Type B pancreatic cell (in vitro differentiated cells): ENCODE measurements at regions not wholly inside any gene's neighbourhood (a gene's known extent, or its start where the extent isn't known, plus 50 kb on each side); places are given as distances from the start of the nearest gene placed in this dataset.

Source experiments
- DNase-seq: peaks from one replicate; pipeline ENCODE4 v3.0.0; 2021; ENCODE audit warnings: mixed read lengths; ENCODE audit not compliant: unreplicated experiment; ENCODE audit errors: extremely low spot score
- H3K27ac Mint-ChIP-seq: 2 replicates; pipeline ENCODE4 v1.8.0; 2021; ENCODE audit warnings: mild to moderate bottlenecking, mixed read lengths
- H3K27me3 Mint-ChIP-seq: 2 replicates; pipeline ENCODE4 v1.8.0; 2021; ENCODE audit warnings: mixed read lengths
- H3K36me3 Mint-ChIP-seq: 2 replicates; pipeline ENCODE4 v1.8.0; 2021; ENCODE audit warnings: mixed read lengths
- H3K4me1 Mint-ChIP-seq: one replicate; pipeline ENCODE4 v1.8.0; 2021; ENCODE audit warnings: mixed read lengths; ENCODE audit not compliant: unreplicated experiment
- H3K4me3 Mint-ChIP-seq: 2 replicates; pipeline ENCODE4 v1.8.0; 2021; ENCODE audit warnings: mild to moderate bottlenecking, mixed read lengths
- H3K9me3 Mint-ChIP-seq: 2 replicates; pipeline ENCODE4 v1.8.0; 2021; ENCODE audit warnings: mixed read lengths
- CTCF ChIP-seq: fragments of 200-600 bp; sonication (generic); conservative IDR thresholded peaks from 2 replicates; pipeline ENCODE4 v1.5.0; 2021; ENCODE audit warnings: antibody characterized with exemption, mild to moderate bottlenecking

GRCh38 chr17:56064506-56064905 lies 88.8 kb upstream of the ANKFN1 start:
- Mint-ChIP-seq H3K9me3 (peaks cover 16% of the 10 kb centered on the region), H3K4me1 (no peaks in the 10 kb centered on the region), H3K36me3 (no peaks in the 10 kb centered on the region), H3K4me3 (no peak overlapping the region), H3K27ac (no peak overlapping the region), H3K27me3 (peaks cover 14% of the 10 kb centered on the region)
- no peak for TF ChIP-seq CTCF
- no peak for DNase-seq

- no peak overlapping the region for H3K4me3 Mint-ChIP-seq
- peaks cover 3% of the 10 kb centered on the region for H3K27me3 Mint-ChIP-seq
Measured at GRCh38 chr17:56074361-56074890, 78.8 kb upstream of the ANKFN1 start.

GRCh38 chr17:56076980-56077379 lies 76.3 kb upstream of the ANKFN1 start:
- no peak overlapping the region for H3K27ac Mint-ChIP-seq
- no peak for TF ChIP-seq CTCF
- H3K27me3 Mint-ChIP-seq = peaks cover 7% of the 10 kb centered on the region
- no peak for DNase-seq
- no peaks in the 10 kb centered on the region for H3K9me3 Mint-ChIP-seq
- H3K36me3 Mint-ChIP-seq = no peaks in the 10 kb centered on the region
- no peak overlapping the region for H3K4me3 Mint-ChIP-seq
- H3K4me1 Mint-ChIP-seq = no peaks in the 10 kb centered on the region

More at GRCh38 chr17:56074361-56074890, 78.8 kb upstream of the ANKFN1 start:
- no peak for DNase-seq
- no peak for TF ChIP-seq CTCF
- Mint-ChIP-seq H3K4me1 (no peaks in the 10 kb centered on the region), H3K27ac (no peak overlapping the region), H3K9me3 (no peaks in the 10 kb centered on the region), H3K36me3 (no peaks in the 10 kb centered on the region)

- no peak overlapping the region for H3K27ac Mint-ChIP-seq
- H3K4me1 Mint-ChIP-seq = no peaks in the 10 kb centered on the region
- H3K9me3 Mint-ChIP-seq = no peaks in the 10 kb centered on the region
- H3K4me3 Mint-ChIP-seq = no peak overlapping the region
- peaks cover 3% of the 10 kb centered on the region for H3K27me3 Mint-ChIP-seq
- H3K36me3 Mint-ChIP-seq = no peaks in the 10 kb centered on the region
- no peak for DNase-seq
- no peak for TF ChIP-seq CTCF
Measured at GRCh38 chr17:56083475-56083874, 69.8 kb upstream of the ANKFN1 start.

GRCh38 chr17:56085576-56086267 lies 67.6 kb upstream of the ANKFN1 start:
- H3K4me1 Mint-ChIP-seq = no peaks in the 10 kb centered on the region
- H3K9me3 Mint-ChIP-seq = no peaks in the 10 kb centered on the region
- DNase-seq = no peak
- H3K27ac Mint-ChIP-seq = no peak overlapping the region
- H3K4me3 Mint-ChIP-seq = no peak overlapping the region
- no peaks in the 10 kb centered on the region for H3K36me3 Mint-ChIP-seq
- H3K27me3 Mint-ChIP-seq = peaks cover 2% of the 10 kb centered on the region
- TF ChIP-seq CTCF = no peak
